Right hindlimb (tissue), 1 donor: ENCODE measurements at regions not wholly inside any gene's neighbourhood (a gene's known extent, or its start where the extent isn't known, plus 50 kb on each side); places are given as distances from the start of the nearest gene placed in this dataset.
"Not testable (repeated sequence)": the region's sequence is repeated elsewhere in the genome, so short reads cannot be mapped to it uniquely, and the experiment has no call there.

Source experiments
- DNase-seq: peaks from one replicate; pipeline ENCODE4 v3.0.0-alpha.2; 2018

DNA sequence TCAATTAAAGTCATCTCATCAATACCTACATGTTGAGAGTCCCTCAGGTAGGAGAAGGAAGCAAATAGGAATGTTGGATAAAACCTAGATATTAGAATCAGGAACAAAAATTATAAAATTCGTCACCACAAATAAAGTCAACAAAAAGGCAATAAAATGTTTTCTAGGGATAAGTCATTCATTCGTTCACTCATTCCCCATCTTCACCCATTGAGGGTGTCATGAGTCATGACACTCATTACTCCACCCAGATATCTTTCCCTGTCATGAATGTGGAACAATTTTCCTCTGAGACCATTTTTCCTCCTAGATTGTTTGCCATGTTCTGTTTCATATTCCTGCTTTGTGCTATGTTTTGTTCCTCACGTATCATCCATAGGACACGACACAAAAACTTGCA is 50.9 kb upstream of the OLIG3 start:
- no peak for DNase-seq

DNA sequence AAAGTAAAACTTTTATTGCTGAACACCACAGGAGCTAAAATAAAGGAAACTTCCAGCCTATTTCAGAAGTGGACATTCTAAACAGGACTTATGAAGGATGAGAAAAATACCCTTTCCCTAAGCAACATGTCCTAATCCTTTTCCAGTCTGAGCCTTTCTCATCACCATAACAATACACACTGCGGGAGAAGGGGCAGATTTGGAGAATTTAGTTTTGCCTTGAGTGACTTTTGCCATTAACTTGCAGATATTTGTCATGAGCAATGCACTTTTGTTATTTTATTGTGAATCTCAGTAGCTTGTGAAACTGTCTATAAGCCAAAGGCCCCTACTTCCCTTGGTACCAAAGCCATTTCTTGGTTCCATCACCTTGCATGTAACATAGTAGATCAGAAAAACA is 53.0 kb upstream of the OLIG3 start:
- DNase-seq: no peak

DNA sequence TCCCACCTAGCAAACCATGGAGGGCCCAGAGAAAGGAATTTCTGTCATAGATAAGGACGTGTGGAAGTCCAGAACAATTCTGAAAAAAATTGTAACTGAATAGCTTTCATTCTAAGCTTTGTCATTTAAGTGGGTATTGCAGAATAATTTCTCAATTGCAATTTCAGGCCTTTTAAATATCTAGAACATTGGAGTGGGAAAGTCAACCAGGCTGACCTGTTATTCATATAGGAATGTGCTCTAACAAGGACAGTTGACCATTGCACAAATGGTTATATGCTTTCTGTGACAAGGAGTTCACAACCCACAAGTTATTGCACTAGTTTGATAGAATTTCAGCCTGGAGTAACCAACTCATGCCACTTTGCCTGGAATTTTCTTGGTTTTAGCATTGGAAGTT is 53.4 kb upstream of the OLIG3 start:
- DNase-seq: no peak

DNA sequence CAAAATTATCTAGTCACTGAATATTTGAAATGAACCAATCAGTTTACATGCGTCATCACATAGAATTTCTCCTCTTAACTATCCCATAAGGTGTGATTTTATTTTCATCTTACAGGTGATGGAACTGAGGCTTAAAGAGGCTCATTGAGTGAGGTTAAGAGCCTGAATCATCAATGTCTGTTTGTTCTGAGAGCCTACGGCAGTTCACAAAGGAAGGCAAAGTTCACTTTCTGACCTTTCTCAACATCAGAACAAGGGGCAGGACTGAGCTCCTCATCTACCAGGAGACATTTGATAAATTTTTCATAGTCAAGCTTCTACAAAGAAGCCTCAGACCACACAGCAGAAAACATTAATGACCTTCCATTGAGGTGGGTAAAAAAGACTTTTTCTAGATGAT is 54.9 kb upstream of the OLIG3 start:
- DNase-seq: no peak

DNA sequence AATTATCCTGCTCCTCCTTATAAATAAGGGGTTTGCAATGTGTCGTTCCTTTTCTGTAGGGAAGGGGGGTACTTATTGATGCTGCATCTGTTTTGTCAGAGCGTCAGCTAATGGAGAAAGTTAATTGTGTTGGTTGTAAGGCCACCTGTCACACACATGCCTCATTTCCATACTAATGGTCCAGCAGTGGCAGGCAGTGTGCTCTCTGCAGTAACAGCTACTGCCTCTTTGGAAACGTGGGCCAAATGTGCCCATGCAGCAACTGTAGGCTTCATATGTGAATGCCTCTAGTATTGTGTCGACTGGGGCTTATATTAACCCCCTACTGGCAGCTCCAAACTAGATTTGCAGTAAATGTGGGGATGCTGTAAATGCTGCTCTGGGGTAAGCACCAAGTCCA is 56.3 kb upstream of the OLIG3 start:
- no peak for DNase-seq

DNA sequence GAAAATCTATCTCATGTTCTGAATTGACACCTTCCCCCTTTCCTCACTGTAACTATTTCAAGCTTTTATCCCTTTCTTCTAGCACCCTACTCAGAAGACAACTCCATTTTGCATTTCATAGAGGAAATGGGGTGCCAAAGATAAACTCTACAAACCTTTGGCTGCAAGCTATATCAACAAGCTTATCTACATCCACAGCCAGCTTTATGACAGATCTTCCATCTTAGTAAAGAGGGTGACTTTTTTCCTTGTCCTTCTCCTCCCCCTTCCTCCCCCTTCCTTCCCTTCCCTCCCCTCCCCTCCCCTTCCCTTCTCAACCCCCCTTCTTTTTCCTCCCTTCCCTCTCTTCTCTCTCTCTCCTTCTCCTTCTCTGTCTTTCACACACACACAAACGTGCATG is 58.0 kb upstream of the OLIG3 start:
- no peak for DNase-seq

DNA sequence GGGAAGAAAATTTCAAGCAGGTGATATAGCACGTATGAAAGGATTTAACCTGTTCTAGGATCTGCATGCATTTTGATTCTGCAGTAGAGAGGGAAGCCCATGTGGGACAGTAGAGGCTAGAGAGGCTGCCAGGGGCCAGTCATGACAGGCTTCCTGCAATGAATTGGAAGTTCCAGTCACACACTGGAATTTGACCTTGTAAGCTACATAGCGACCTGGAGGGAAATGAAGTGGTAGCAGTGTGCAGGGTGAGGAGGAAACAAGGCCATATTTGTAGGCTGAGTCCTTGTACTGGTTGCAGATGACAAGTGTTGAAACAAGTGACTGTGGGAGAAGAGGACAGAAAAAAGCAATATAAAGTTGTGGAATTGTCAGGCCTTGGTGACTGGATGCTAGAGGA is 58.6 kb upstream of the OLIG3 start:
- DNase-seq: no peak

DNA sequence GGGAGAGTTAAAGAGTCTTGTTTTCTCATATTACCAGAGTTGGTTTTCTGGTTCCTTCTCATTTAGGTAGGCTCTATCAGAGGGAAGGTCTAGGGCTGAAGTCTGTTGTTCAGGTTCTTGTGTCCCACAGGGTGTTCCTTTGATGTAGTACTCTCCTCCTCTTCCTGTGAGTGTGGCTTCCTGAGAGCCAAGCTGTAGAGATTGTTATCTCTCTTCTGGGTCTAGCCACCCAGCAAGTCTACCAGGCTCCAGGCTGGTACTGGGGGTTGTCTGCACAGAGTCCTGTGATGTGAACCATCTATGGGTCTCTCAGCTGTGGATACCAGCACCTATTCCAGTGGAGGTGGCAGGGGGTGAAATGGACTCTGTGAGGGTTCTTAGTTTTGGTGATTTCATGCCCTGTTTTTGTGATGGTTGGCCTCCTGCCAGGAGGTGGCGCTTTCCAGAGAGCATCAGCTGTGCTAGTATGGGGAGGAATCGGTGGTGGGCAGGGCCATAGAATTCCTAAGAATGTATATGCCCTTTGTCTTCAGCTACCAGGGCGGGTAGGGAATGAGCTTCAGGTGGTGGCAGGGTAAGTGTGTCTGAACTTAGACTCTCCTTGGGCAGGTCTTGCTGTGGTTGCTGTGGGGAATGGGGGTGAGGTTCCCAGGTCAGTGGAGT is 65.5 kb upstream of the OLIG3 start:
- DNase-seq: not testable (repeated sequence)

DNA sequence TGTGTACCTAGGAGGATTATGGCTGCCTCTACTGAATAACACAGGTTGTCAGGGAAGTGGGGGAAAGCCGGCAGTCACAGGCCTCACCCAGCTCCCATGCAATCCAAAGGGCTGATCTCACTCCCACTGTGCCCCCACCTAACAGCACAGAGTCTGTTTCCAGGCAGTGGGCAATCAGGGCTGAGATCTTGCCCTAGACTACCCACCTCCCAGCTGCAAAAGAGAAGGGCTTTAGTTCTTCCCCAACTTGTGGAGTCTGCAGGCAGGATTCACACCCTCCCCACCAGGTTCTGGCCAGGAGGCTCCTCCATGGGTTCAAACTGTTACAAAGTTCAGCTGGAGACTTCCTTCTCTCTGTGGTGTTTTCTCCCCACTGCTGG is 66.0 kb upstream of the OLIG3 start:
- DNase-seq: no peak

DNA sequence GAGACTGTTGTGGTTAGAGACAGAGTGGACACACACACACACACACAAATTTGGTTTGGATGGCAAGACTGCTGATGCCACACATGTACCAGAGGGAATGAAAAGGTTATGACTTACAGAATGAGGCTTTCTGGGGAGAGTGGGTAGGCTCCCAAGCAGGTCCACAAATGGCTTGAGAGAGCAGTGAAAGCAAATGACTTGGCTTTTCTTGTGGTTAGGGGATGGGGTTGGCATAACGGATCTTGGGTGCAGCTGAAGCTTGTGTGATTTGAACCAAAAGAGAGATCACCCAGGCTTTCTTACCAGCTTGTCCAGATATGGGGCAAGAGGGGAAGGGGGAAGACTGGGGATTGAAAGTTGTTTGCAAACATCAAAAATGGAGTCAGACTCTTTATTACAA is 73.9 kb upstream of the OLIG3 start:
- no peak for DNase-seq

DNA sequence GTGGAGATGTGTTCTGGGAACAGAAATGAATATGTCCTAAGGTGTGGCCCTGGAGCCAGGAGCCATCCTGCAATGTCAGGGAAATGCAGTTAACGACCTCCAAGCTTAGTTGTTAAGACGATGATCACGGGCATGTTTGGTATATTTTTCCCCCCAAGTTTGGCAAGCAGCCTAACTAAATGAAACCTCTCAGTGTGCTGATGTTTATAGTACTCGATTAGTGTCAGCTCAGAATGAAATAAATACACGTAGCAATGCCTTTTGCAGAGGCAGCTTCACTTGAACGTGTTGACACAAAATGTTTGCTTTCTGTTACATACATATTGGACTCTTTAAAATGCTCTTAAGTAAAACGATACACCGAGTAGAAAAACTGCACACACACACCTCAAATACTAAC is 76.2 kb upstream of the OLIG3 start:
- no peak for DNase-seq

DNA sequence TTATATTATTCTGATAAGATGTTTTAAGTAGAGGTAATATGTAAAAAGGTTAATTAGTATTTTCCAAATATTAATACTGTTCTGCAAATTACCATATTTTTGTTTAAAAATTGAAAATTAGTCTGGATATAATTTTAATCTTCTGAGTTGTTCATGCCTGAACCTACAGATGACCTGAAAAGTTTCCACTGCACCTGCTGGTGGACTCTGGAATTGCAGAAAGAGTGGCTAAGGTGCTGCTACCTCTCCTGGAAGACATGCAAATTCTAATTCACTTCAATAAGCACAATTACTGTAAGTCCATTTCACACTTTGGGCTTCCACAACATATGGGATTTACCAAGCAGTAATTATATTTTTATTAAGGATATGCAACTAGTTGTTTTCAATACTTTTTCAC is 77.7 kb upstream of the OLIG3 start:
- DNase-seq: no peak

DNA sequence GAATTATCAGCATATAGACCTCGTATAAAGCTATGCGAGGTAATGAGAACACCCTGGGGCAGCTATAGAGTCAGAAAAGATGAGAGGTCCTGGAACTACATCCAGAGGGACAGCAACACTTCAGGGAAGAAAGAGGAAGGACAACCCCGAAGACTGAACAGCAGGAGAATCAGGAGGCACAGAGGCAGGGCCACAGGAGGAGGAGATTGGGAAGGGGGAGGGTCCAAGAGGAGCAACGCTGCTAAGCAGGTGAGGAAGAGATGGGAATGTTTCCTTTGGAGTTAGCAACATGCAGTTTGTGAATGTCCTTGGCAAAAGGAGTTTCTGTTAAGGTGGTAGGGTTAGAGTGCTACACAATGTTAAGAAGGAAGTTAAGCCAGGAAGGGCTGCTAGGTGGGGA is 79.5 kb upstream of the OLIG3 start:
- no peak for DNase-seq

DNA sequence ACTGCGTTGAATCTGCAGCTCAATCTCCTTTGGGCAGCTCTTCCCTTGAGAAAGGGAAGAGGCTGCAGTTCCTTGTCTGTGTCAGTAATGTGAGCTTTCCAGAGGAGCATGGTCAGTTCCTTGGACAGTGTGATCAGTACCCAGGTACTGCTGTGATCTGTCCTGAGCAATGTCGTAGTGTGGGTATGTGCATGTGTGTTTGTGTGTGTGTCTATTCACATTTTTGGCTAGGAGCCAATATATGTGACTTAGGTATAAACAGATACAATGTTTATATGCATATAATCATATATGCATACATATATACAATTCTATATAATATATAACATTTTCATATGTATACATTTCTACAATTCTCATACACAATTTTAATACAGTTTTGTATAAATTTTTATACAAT is 85.4 kb upstream of the OLIG3 start:
- DNase-seq: no peak

DNA sequence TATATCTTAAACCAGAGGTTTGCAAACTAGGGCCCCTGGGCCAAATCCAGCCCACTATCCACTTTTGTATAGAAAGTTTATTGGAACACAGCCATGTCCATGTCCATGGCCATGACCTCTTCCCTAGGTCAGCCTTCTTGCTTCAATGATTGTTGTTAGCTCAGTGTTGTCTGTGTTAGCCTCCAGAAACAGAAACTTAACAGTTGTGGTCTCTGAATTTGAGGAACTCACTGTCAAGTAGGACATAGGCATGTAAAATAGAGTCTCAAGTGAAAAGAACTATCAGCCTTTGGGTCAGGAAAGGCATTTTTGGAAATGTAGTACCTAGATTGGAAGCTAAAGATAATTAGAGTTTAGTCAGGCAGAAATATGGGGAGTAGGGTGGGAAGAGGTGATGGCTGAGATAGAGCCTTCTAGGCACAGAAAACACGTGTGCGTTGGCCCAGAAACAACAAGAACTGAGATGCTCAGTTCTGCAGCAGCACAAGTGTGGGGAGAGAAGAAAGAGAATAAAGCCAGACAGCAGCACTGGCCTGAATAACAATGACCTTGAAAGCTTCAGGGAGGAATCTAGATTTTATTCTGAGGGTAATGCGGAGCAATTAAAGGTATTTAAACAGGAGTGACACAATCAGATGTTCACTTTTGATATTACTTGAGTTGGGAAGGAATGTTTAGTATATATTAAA is 87.0 kb upstream of the OLIG3 start:
- no peak for DNase-seq

DNA sequence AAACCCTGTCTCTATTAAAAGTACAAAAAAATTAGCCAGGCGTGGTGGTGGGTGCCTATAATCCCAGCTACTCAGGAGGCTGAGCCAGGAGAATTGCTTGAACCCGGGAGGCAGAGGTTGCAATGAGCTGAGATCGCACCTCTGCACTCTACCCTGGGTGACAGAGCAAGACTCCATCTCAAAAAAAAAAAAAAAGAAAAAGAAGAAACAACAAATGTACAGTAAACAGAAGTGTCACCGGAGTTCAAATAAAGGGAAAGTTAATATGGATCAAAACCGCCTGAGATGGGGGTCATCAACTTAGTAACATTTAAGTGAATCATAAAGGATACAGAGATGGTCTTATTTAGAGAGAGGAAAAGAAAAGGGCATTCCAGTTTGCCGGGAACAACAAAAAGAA is 89.3 kb upstream of the OLIG3 start:
- DNase-seq: not testable (repeated sequence)

DNA sequence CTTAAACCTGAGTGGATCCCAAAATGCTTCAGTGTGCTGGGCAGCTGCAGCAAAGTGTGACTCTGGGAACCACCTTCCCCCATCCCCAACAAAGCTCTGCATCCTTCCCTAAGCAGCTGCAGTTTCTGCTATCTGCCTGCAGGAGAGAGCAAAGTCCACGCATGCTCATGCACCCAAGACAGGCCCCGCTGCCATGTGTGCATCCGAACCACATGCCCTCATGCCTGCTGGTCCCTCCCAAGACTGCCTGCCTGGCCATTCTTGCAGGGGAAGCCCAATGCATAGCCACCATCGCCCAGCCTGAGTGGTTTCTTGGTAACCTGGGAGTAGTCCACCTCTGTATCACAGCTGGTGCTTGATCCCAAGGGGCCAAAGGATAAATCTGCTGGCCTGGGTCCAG is 94.3 kb upstream of the OLIG3 start:
- no peak for DNase-seq

DNA sequence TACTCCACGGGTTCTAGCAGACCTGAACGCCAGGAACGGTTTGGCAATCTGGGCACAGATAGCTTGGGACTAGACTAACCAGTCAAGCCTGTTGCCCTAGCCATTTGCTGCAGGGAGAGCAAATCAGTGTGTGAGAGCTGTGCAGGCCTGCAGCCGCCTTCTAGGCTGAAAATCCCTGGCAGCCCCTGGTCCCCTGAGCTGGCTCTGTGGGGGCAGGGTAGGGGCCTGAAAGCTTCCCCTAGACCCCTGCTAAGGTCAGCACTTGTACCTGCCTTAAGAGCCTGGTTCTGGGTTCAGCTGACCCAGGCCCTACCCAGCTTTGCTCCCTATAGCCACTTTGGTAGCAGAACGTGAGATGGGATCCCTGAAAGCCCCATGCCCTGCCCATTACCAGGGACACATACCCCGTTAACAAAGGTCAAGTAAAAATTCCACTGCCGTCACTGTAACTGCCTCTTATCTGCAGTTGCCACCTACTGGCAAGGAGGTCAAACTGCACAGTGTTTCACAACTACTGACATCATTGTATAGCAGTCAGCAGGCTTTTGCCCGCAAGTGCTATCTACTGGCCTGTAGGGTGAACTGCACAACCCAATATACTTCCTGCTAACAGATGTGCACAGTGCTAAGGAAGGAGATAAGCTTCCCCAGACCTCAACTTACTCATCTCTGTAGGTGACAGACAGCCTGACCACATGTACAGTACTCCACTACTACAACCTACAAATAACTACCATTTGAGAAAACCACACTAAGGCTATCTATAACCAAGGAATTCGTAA is 95.1 kb upstream of the OLIG3 start:
- DNase-seq: no peak

DNA sequence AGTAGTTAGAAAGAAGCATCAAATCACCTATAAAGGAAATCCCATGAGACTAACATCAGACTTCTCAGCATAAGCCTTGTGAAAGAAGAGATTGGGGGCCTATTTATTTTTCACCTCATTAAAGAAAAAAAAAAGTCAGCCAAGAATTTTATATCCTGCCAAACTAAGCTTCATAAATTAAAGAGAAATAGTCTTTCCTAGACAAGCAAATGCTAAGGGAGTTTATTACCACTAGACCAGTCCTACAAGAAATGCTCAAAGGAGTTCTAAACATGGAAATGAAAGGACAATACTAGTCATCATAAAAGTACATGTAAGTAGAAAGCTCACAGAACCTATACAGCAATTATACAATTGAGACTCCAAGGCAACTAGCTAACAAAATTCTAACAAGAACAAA is 96.5 kb upstream of the OLIG3 start:
- DNase-seq: no peak

DNA sequence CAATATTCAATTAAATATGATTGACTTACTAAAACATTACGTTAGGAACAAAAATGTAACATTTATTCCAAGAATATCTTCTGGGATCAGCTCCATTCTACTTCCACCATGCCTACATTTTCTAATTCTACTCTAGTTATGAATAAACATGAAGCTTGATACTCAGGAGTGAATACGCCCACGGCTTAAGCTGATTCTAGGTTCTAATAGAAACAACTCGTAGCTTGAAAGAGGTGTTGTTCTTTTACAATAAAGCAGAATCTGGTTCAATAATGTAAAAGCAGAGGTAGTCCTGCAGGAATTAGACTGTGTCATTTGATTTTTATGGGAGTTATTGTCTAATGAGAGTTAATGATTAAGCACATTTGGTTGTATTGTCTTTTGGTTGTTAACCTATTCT is 107.3 kb upstream of the OLIG3 start:
- DNase-seq: no peak

DNA sequence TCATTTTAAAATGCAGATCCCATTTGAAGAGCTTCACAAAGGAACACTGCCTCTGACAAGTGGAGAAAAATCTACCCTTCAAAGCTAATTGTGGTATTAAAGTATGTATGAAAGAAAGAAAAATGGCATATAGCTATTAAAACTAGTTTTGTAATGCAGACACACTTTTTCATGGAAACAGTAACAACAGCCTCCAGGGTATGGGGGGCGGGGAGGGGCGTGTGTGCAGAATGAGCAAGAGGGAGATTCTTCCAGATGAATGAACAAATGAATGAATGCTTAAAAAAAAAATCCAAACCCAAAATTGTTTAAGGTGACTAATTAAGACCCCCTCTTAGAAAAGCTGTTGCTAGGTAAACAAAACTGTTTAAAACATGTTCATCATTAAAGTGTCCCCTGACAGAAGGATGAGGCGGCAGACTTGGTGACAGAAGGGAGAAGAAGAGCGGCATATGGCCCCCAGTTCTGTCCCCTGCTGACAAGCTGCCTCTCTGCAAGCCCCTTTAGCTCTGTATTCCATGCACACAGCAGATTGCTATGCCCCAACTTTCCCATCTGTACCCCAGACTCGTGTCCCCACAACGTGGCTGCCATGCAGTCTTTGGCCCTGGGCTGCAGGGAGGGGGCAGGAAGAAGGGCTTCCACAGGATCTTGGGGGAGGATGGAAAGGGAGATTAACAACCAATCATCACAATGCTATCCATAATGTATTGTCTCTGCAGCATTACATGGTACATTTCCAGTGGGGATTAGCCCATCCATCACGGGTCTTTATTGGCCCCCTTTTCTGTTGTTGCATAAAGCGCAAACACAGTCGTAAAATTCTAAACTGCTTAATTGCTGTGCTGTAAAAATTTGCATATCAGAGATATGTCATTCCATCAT is 108.4 kb upstream of the OLIG3 start:
- no peak for DNase-seq

DNA sequence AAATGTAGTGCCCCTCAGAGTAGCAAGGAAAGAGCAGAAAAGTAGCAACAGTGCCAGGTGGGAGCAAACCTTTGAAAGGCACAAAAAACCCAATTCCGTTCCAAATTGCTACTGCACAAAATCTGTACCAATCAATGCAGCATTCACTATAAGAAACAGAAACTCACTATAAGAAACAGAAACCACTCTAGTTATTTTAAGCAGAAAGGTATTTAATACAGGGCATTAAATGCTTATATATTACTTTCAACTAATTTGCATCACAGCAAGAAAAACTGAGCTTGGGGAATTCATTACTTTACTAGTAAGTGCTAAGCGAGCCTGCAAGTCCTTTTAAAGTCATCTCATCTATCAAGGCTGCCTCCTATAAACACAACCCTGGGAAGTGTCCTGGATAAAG is 116.5 kb upstream of the OLIG3 start:
- DNase-seq: no peak

DNA sequence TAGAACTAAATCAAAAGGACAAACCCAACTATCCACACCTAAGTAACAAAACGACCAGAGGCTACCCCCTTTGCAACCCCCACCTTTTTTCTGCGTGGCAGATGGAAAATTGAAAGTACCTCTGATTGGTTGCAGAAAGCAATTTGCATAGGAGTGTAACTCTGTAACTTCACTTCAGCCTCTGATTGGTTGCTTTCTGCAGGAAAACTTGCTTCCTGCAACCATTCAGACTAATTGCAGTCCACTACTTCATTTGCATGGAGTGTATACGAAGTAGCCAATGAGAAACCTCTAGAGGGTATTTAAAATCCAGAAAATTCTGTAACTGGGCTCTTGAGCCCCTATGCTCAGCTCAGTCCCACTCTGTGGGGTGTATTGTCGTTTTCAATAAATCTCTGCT is 129.1 kb upstream of the OLIG3 start:
- DNase-seq: no peak
